ENCODE measurements at regions not wholly inside any gene's neighbourhood (a gene's known extent, or its start where the extent isn't known, plus 50 kb on each side); places are given as distances from the start of the nearest gene placed in this dataset.

DNA sequence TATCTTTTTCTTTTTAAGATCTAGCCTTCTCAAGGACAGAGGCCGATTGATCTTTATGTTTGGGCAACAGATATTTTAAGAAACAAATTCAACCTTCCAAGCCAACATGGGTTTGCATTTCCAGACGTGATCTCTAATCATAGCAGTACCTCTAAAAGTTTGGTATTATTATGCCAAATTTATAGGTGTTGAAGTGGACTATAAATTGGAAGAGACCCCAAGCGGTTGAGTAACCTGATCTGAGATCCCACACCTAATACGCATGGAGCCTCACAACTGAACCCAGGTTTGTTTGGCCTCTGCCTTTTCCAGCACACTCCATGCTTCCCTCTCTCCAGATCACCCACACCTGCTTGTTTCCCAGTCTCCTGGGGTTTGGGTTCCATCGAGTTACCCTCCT is 116.5 kb downstream of the DDX1 start:
- TF ChIP-seq POLR2A (IDR thresholded peaks at IDR 0.05) (no peak), POLR2AphosphoS5 (IDR thresholded peaks at IDR 0.05) (no peak), CTCF (IDR thresholded peaks at IDR 0.05) (no peak), EP300 (IDR thresholded peaks at IDR 0.05) (no peak)
- H3K4me1 ChIP-seq, result peaks cover 0 to 8% (median 0%) of the 10 kb centered on the region in 4 donors
- intact Hi-C loops (cut with DNase I), result no loop called here
- no peaks in the 10 kb centered on the region for H3K27me3 ChIP-seq
- no peak overlapping the region for H3K27ac ChIP-seq
- no peak for DNase-seq
- H3K4me3 ChIP-seq, result no peak overlapping the region
- H3K36me3 ChIP-seq, result no peaks in the 10 kb centered on the region
- 89 to 94% methylated on average over 5 of the region's 5 CpGs for WGBS, 2 donors
- no peaks in the 10 kb centered on the region for H3K9me3 ChIP-seq

GRCh38 chr2:15708865-15709820 is 117.5 kb downstream of the DDX1 start:
- intact Hi-C loops (cut with DNase I), result no loop called here
- Histone ChIP-seq H3K36me3 (no peaks in the 10 kb centered on the region), H3K9me3 (no peaks in the 10 kb centered on the region), H3K27me3 (no peaks in the 10 kb centered on the region), H3K4me1 (peaks cover 0 to 6% (median 0%) of the 10 kb centered on the region in 4 donors), H3K27ac (peak overlapping the region in 1 of 4 donors; percentile 25), H3K4me3 (no peak overlapping the region)
- no peak for DNase-seq
- TF ChIP-seq EP300 (IDR thresholded peaks at IDR 0.05) (no peak), POLR2AphosphoS5 (IDR thresholded peaks at IDR 0.05) (no peak), POLR2A (IDR thresholded peaks at IDR 0.05) (no peak), CTCF (IDR thresholded peaks at IDR 0.05) (no peak)
- WGBS, 2 donors, result 65 to 77% methylated on average over 11 of the region's 11 CpGs

DNA sequence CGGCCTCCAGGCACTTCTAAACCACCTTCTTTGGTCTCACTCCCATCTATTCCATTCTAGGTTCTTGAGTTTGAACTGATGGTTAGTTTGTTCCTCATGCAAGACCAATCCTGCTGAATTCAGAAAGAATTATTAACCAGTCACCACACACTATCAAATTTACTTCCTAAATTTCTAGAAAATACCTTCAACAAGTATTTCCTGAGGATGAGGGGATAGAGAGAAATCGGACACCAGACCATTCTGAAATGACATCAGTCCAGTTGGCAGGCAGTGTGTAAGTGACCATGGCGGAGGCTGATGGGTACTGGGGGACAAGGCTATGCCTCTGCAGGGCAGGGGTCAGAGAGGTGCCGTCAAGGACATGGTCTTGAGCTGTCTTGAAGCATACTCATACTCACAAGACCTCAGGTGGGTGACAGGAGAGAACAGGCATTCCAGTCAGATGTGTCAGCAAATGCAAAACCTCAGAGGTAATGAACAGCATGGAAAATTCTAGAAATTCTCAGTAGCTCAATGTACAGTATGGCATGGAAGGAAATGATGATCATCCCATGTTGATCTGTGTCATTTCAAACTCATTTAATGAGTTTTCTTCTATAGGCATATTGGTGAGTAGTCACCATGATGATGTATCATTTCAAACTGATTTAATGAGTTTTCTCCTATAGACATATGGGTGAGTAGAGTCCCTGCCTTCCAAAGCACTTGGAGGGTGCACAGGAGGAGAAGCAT is 119.6 kb downstream of the DDX1 start:
- intact Hi-C loops (cut with DNase I), result no loop called here
- no peaks in the 10 kb centered on the region for H3K36me3 ChIP-seq
- 90 to 92% methylated on average over 4 of the region's 4 CpGs for WGBS, 2 donors
- H3K9me3 ChIP-seq, result no peaks in the 10 kb centered on the region
- H3K4me3 ChIP-seq, result no peak overlapping the region
- no peaks in the 10 kb centered on the region for H3K4me1 ChIP-seq
- DNase-seq, result no peak
- H3K27me3 ChIP-seq, result no peaks in the 10 kb centered on the region
- H3K27ac ChIP-seq, result no peak overlapping the region
- no peak for TF ChIP-seq POLR2AphosphoS5 (IDR thresholded peaks at IDR 0.05)
- TF ChIP-seq POLR2A (IDR thresholded peaks at IDR 0.05), result no peak
- no peak for TF ChIP-seq CTCF (IDR thresholded peaks at IDR 0.05)
- no peak for TF ChIP-seq EP300 (IDR thresholded peaks at IDR 0.05)

- WGBS, 2 donors, result 85 to 87% methylated on average over 7 of the region's 7 CpGs
- no peak overlapping the region for H3K27ac ChIP-seq
- no peak for TF ChIP-seq EP300 (IDR thresholded peaks at IDR 0.05)
- TF ChIP-seq POLR2AphosphoS5 (IDR thresholded peaks at IDR 0.05), result no peak
- TF ChIP-seq CTCF (IDR thresholded peaks at IDR 0.05), result no peak
- H3K36me3 ChIP-seq, result no peaks in the 10 kb centered on the region
- no peak for DNase-seq
- no peaks in the 10 kb centered on the region for H3K27me3 ChIP-seq
- H3K4me1 ChIP-seq, result no peaks in the 10 kb centered on the region
- no peaks in the 10 kb centered on the region for H3K9me3 ChIP-seq
- no peak overlapping the region for H3K4me3 ChIP-seq
- intact Hi-C loops (cut with DNase I), result no loop called here
Observed at GRCh38 chr2:15712551-15713342, 121.1 kb downstream of the DDX1 start.

All from sigmoid colon (tissue), 6 donors.